SK-N-MC (cell line): ENCODE measurements at regions not wholly inside any gene's neighbourhood (a gene's known extent, or its start where the extent isn't known, plus 50 kb on each side); places are given as distances from the start of the nearest gene placed in this dataset.
"Not testable (repeated sequence)": the region's sequence is repeated elsewhere in the genome, so short reads cannot be mapped to it uniquely, and the experiment has no call there.

Experiments used
- DNase-seq: peaks from one replicate; pipeline ENCODE4 v3.0.0-alpha.2; 2011; ENCODE audit warnings: low read depth, low spot score
- H3K27ac ChIP-seq: fragments of 200-600 bp; sonication (generic); 2 replicates; pipeline ENCODE4 v1.5.1; 2016; ENCODE audit warnings: mixed run types
- H3K36me3 ChIP-seq: fragments of 200-600 bp; sonication (generic); 2 replicates; pipeline ENCODE4 v1.6.1; 2017; ENCODE audit warnings: antibody characterized with exemption, low read length, mixed read lengths; ENCODE audit not compliant: insufficient read depth
- H3K4me3 ChIP-seq: fragments of 200-600 bp; sonication (generic); 2 replicates; pipeline ENCODE4 v1.5.1; 2016
- H3K9ac ChIP-seq: fragments of 200-600 bp; sonication (generic); 2 replicates; pipeline ENCODE4 v1.8.0; 2017; ENCODE audit warnings: mixed run types, mixed read lengths; ENCODE audit not compliant: insufficient read length
- H3K9me3 ChIP-seq: fragments of 200-600 bp; sonication (generic); 2 replicates; pipeline ENCODE4 v1.6.1; 2017; ENCODE audit warnings: low read depth, mild to moderate bottlenecking, antibody characterized with exemption, low read length, moderate library complexity, mixed read lengths
- EZH2 ChIP-seq: fragments of 200-600 bp; sonication (generic); IDR thresholded peaks from one replicate; pipeline ENCODE4 v1.6.1; 2017; ENCODE audit warnings: antibody characterized with exemption
- FOXP2 ChIP-seq: optimal IDR thresholded peaks from 2 replicates; pipeline ENCODE3; 2011; ENCODE audit warnings: mild to moderate bottlenecking, moderate library complexity; ENCODE audit not compliant: insufficient read depth; ENCODE audit errors: extremely low read length, control extremely low read depth
- POLR2AphosphoS5 ChIP-seq: IDR thresholded peaks from 2 replicates; pipeline ENCODE4 v1.6.1; 2012; ENCODE audit warnings: mild to moderate bottlenecking, low read depth, low read length, borderline replicate concordance

GRCh38 chr3:189430166-189430565 lies 201.0 kb upstream of the TP63 start:
- Histone ChIP-seq H3K27ac (0 out of 2 replicates have a peak overlapping the region, but pooled peaks have one; percentile 6), H3K36me3 (no peaks in the 10 kb centered on the region), H3K9ac (no peak overlapping the region), H3K9me3 (no peaks in the 10 kb centered on the region; the same call in 1 of the 2 replicates), H3K4me3 (no peak overlapping the region)
- no peak for DNase-seq
- TF ChIP-seq POLR2AphosphoS5, result no peak
- TF ChIP-seq FOXP2, result no peak
- TF ChIP-seq EZH2, result no peak

DNA sequence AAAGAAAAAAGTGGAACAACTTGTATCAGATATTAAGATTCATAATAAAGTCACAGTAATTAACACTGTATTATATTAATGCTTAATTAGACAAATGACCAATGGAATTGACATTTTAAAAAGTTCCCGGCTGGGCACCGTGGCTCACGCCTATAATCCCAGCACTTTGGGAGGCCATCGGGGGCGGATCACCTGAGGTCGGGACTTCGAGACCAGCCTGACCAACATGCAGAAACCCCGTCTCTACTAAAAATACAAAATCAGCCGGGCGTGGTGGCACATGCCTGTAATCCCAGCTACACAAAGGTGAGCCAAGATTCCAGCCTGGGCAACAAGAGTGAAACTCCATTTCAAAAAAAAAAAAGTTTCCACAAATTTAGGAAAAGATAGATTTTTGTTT lies 188.9 kb upstream of the TP63 start:
- not testable (repeated sequence) for H3K9ac ChIP-seq, H3K36me3 ChIP-seq, DNase-seq, H3K27ac ChIP-seq, H3K9me3 ChIP-seq, H3K4me3 ChIP-seq

DNA sequence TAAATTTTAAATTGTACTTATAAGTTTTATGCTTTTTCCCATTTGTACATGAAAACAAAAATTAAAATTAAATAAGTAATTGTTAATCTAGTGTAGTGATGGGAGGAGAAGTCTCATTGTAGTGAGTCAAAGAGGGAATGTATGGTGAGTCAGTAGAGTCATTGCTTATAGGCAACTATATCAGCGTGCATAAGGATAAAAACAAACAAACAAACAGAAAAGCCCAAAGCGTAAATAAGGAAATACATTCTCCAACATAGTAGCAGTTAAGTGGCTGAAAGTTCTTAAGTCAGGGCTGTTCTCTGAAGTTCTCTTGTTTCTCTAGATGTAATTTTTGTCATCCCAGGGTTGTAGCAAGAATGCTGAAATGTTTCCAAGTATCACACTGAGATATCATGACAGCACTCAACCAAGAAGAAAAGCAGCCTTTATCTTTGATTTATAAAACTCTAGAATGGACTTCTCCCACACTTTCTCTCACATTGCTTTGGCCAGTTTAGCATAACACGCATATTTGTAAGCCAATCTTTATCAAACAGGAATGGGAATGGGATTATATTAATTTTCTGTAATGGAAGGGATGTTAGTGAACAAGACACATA lies 184.1 kb upstream of the TP63 start:
- Histone ChIP-seq H3K36me3 (no peaks in the 10 kb centered on the region), H3K9me3 (no peaks in the 10 kb centered on the region), H3K27ac (peak overlapping the region; percentile 58), H3K4me3 (no peak overlapping the region), H3K9ac (no peak overlapping the region)
- TF ChIP-seq EZH2 (no peak), FOXP2 (no peak), POLR2AphosphoS5 (no peak)
- no peak for DNase-seq

DNA sequence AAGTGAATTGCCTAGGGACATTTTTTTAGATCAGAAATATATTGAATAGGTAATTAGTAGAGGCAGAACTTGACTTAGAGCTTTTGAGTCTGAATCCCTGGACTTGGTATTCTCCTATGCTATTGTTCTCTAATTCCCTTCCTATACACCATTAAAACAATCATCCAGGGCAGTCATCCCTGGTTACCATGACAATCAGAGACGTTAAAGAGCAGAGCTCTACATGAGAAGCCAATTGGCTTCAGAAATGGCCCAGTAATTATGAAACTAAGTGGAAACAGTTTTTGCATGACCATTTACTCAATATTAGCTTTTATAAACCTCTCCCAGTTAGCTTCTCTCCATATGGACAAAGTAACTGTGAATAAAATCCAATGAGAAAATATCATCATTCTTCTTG lies 182.1 kb upstream of the TP63 start:
- no peak for DNase-seq
- no peaks in the 10 kb centered on the region for H3K9me3 ChIP-seq
- H3K36me3 ChIP-seq, result no peaks in the 10 kb centered on the region
- TF ChIP-seq FOXP2 (no peak), EZH2 (no peak), POLR2AphosphoS5 (no peak)
- no peak overlapping the region for H3K9ac ChIP-seq
- no peak overlapping the region for H3K27ac ChIP-seq
- H3K4me3 ChIP-seq, result no peak overlapping the region

DNA sequence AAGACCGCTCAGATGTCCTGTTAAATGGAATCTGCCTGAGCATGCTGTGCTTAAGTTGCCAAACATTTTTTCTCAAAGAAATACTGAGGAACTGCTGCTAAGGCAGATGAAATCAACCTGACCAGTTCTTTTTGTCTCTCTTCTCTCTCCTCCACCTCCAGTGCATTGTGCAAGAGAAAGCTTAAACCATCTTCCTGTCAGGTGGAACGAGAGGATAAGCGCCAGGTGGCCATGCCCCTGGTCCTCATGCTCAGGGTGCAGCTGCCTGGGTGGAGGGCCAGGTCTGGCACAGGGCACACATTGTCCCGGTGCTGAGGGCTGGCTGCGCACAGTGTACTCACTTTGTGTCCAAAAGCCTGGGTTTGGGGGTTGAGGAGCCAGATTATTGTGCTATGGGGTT lies 176.2 kb upstream of the TP63 start:
- Histone ChIP-seq H3K9ac (no peak overlapping the region), H3K9me3 (no peaks in the 10 kb centered on the region), H3K4me3 (no peak overlapping the region), H3K27ac (no peak overlapping the region), H3K36me3 (no peaks in the 10 kb centered on the region)
- no peak for DNase-seq
- TF ChIP-seq EZH2 (no peak), POLR2AphosphoS5 (no peak), FOXP2 (no peak)

GRCh38 chr3:189455641-189456417 lies 175.4 kb upstream of the TP63 start:
- Histone ChIP-seq H3K9ac (no peak overlapping the region), H3K36me3 (no peaks in the 10 kb centered on the region), H3K9me3 (no peaks in the 10 kb centered on the region), H3K4me3 (no peak overlapping the region), H3K27ac (no peak overlapping the region)
- no peak for DNase-seq
- TF ChIP-seq FOXP2 (no peak), POLR2AphosphoS5 (no peak), EZH2 (no peak)

GRCh38 chr3:189457201-189457607 lies 174.0 kb upstream of the TP63 start:
- H3K36me3 ChIP-seq, result no peaks in the 10 kb centered on the region
- no peak for DNase-seq
- TF ChIP-seq POLR2AphosphoS5 (no peak), FOXP2 (no peak), EZH2 (no peak)
- no peak overlapping the region for H3K27ac ChIP-seq
- H3K9ac ChIP-seq, result no peak overlapping the region
- H3K9me3 ChIP-seq, result no peaks in the 10 kb centered on the region
- H3K4me3 ChIP-seq, result no peak overlapping the region

GRCh38 chr3:189457631-189458412 lies 173.4 kb upstream of the TP63 start:
- no peak overlapping the region for H3K27ac ChIP-seq
- no peak for DNase-seq
- H3K4me3 ChIP-seq, result no peak overlapping the region
- H3K36me3 ChIP-seq, result peaks cover under 1% of the 10 kb centered on the region; the same call in 1 of the 2 replicates
- no peak overlapping the region for H3K9ac ChIP-seq
- TF ChIP-seq EZH2 (no peak), FOXP2 (no peak), POLR2AphosphoS5 (no peak)
- 0 out of 2 replicates have a peak, but pooled peaks cover under 1% of the 10 kb centered on the region for H3K9me3 ChIP-seq

DNA sequence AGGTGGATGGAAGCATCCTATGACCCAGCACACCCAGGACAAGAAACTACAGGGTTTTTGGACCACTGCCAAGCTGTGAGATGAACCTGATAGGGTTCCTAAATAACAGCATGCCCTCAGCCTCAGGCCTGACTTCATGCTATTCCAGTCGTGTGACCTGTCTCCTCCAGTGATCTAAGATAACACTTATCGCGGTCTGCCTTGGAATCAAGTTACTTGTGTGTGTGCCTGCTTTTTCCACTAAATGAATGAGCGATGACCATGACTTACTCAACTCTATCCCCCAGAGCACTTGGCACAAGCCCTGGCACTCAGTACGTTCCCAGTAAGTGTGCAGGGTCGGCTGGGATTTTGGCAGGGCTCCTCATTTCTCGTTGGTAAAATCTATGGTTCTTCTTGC lies 172.7 kb upstream of the TP63 start:
- Histone ChIP-seq H3K36me3 (peaks cover 8% of the 10 kb centered on the region; the same call in 1 of the 2 replicates), H3K27ac (no peak overlapping the region), H3K4me3 (no peak overlapping the region), H3K9ac (no peak overlapping the region), H3K9me3 (peaks cover 7% of the 10 kb centered on the region; the same call in 1 of the 2 replicates)
- TF ChIP-seq POLR2AphosphoS5 (no peak), EZH2 (no peak), FOXP2 (no peak)
- no peak for DNase-seq
